IMR-90 (cell line): ENCODE measurements at regions not wholly inside any gene's neighbourhood (a gene's known extent, or its start where the extent isn't known, plus 50 kb on each side); places are given as distances from the start of the nearest gene placed in this dataset.

Experiments used
- ATAC-seq: fragments of 200-7000 bp; cut with Tn5 transposase; 2 replicates; pipeline ENCODE4 v1.9.1; 2020; ENCODE audit warnings: low read depth, mild to moderate bottlenecking, moderate library complexity
- BruUV-seq: library from RNA; stranded (reverse); fragments of 400-500 nt; replicated peaks from 2 replicates; lab custom pipeline; 2021; lab: Mats Ljungman, UMichigan
- CTCF ChIA-PET: fragments of 300-600 bp; formaldehyde crosslinking; extraction: SDS; loops from one replicate; lab custom pipeline; 2021; ENCODE audit warnings: antibody characterized with exemption; lab: Yijun Ruan, JAX
- POLR2A ChIA-PET: fragments of 300-600 bp; sonication (Branson Sonifier 250); formaldehyde crosslinking; loops from one replicate; lab custom pipeline; 2022; ENCODE audit warnings: antibody characterized with exemption; ENCODE audit not compliant: unreplicated experiment; lab: Charles Lee
- DNase-seq: peaks from one replicate; pipeline ENCODE4 v3.0.0; 2013
- H2AFZ ChIP-seq: replicated peaks from 2 replicates; pipeline ENCODE3; 2013; ENCODE audit warnings: low read length, mild to moderate bottlenecking; ENCODE audit not compliant: poor library complexity
- H2AK5ac ChIP-seq: 2 replicates; pipeline ENCODE4 v1.6.1; 2013; ENCODE audit warnings: low read depth, low read length, inconsistent platforms
- H2AK9ac ChIP-seq: replicated peaks from 2 replicates; pipeline ENCODE3; 2013; ENCODE audit warnings: mild to moderate bottlenecking, low read depth, low read length, moderate library complexity; ENCODE audit not compliant: poor library complexity
- H2BK120ac ChIP-seq: 2 replicates; pipeline ENCODE4 v1.6.1; 2013; ENCODE audit warnings: low read depth, low read length, inconsistent platforms
- H2BK15ac ChIP-seq: 3 replicates; pipeline ENCODE4 v1.6.1; 2013; ENCODE audit warnings: low read depth, low read length, inconsistent platforms
- H2BK20ac ChIP-seq: 2 replicates; pipeline ENCODE4 v1.6.1; 2013; ENCODE audit warnings: low read depth, mild to moderate bottlenecking, inconsistent platforms, low read length, moderate library complexity
- H2BK5ac ChIP-seq: 2 replicates; pipeline ENCODE4 v1.6.1; 2013; ENCODE audit warnings: mild to moderate bottlenecking, low read depth, low read length, inconsistent platforms; ENCODE audit not compliant: poor library complexity, severe bottlenecking
- H3K14ac ChIP-seq: replicated peaks from 2 replicates; pipeline ENCODE4 v1.6.1; 2013; ENCODE audit warnings: low read depth, low read length, inconsistent platforms
- H3K18ac ChIP-seq: 2 replicates; pipeline ENCODE4 v1.6.1; 2013; ENCODE audit warnings: low read depth, low read length, control low read depth
- H3K23ac ChIP-seq: 2 replicates; pipeline ENCODE4 v1.6.1; 2013; ENCODE audit warnings: low read depth, low read length, inconsistent platforms
- H3K27ac ChIP-seq: 2 replicates; pipeline ENCODE4 v1.5.1; 2013; ENCODE audit warnings: mild to moderate bottlenecking, control low read depth, low read length; ENCODE audit not compliant: insufficient read depth
- H3K27me3 ChIP-seq: 2 replicates; pipeline ENCODE4 v1.6.1; 2013; ENCODE audit warnings: low read length; ENCODE audit not compliant: control insufficient read depth, insufficient read depth
- H3K36me3 ChIP-seq: 2 replicates; pipeline ENCODE4 v1.6.1; 2013; ENCODE audit warnings: low read length, mixed read lengths; ENCODE audit not compliant: control insufficient read depth, insufficient read depth
- H3K4ac ChIP-seq: 2 replicates; pipeline ENCODE4 v1.6.1; 2013; ENCODE audit warnings: low read depth, low read length, inconsistent platforms
- H3K4me1 ChIP-seq: 2 replicates; pipeline ENCODE4 v1.6.1; 2013; ENCODE audit warnings: low read length, mixed read lengths; ENCODE audit not compliant: control insufficient read depth, insufficient read depth
- H3K4me2 ChIP-seq: 2 replicates; pipeline ENCODE4 v1.6.1; 2013; ENCODE audit warnings: low read depth, mild to moderate bottlenecking, control low read depth, low read length, moderate library complexity
- H3K4me3 ChIP-seq: 2 replicates; pipeline ENCODE4 v1.5.1; 2013; ENCODE audit warnings: low read depth, mild to moderate bottlenecking, control low read depth, low read length, moderate library complexity; ENCODE audit not compliant: insufficient read depth
- H3K56ac ChIP-seq: 2 replicates; pipeline ENCODE4 v1.6.1; 2013; ENCODE audit warnings: low read length, inconsistent platforms; ENCODE audit not compliant: insufficient read depth; ENCODE audit errors: extremely low read depth
- H3K79me1 ChIP-seq, 2 experiments: 2 replicates each; pipeline ENCODE4 v1.6.1; 2013; ENCODE audit warnings: low read length in 2 of 2, inconsistent platforms in 1 of 2, low read depth in 1 of 2
- H3K9ac ChIP-seq: 2 replicates; pipeline ENCODE4 v1.6.1; 2013; ENCODE audit warnings: low read depth, low read length, control low read depth
- H3K9me1 ChIP-seq: 2 replicates; pipeline ENCODE4 v1.6.1; 2013; ENCODE audit warnings: low read length, inconsistent platforms; ENCODE audit not compliant: insufficient read depth
- H3K9me3 ChIP-seq: 2 replicates; pipeline ENCODE4 v1.6.1; 2013; ENCODE audit warnings: low read length; ENCODE audit not compliant: control insufficient read depth, insufficient read depth
- H4K20me1 ChIP-seq: 2 replicates; pipeline ENCODE4 v1.6.1; 2013; ENCODE audit warnings: low read length, inconsistent platforms; ENCODE audit not compliant: insufficient read depth
- H4K5ac ChIP-seq: 2 replicates; pipeline ENCODE4 v1.6.1; 2013; ENCODE audit warnings: mild to moderate bottlenecking, low read depth, low read length, control low read depth
- H4K8ac ChIP-seq, 2 experiments: 2 replicates each; pipeline ENCODE4 v1.6.1; 2013; ENCODE audit warnings: low read depth in 2 of 2, low read length in 2 of 2, control low read depth in 1 of 2, inconsistent platforms in 1 of 2
- H4K91ac ChIP-seq: 2 replicates; pipeline ENCODE4 v1.6.1; 2013; ENCODE audit warnings: low read depth, low read length, inconsistent platforms; ENCODE audit not compliant: insufficient read depth
- CEBPB ChIP-seq: IDR thresholded peaks from 2 replicates; pipeline ENCODE4 v1.6.1; 2012; ENCODE audit warnings: low read depth, low read length, improper control_type of control experiment
- CHD1 ChIP-seq: IDR thresholded peaks from 2 replicates; pipeline ENCODE4 v1.6.1; 2012; ENCODE audit warnings: low read depth, low read length, improper control_type of control experiment
- FOS ChIP-seq: fragments of 150-350 bp; IDR thresholded peaks from 2 replicates; pipeline ENCODE4 v1.6.1; 2016; ENCODE audit warnings: low read depth, low read length
- NFE2L2 ChIP-seq: fragments of 150-350 bp; IDR thresholded peaks from 2 replicates; pipeline ENCODE4 v1.6.1; 2016; ENCODE audit warnings: low read depth, mild to moderate bottlenecking, low read length
- RAD21 ChIP-seq: IDR thresholded peaks from 2 replicates; pipeline ENCODE4 v1.6.1; 2012; ENCODE audit warnings: low read length, improper control_type of control experiment
- RCOR1 ChIP-seq: IDR thresholded peaks from 2 replicates; pipeline ENCODE4 v1.6.1; 2012; ENCODE audit warnings: mild to moderate bottlenecking, low read length, improper control_type of control experiment; ENCODE audit not compliant: insufficient replicate concordance
- RFX5 ChIP-seq: IDR thresholded peaks from 2 replicates; pipeline ENCODE4 v1.8.0; 2012; ENCODE audit warnings: low read depth, mild to moderate bottlenecking, low read length, moderate library complexity
- WGBS, 2 experiments: methylation state at CpG; one replicate each; pipeline versions ENCODE4 v1.1.5 to v1.1.7; 2013; ENCODE audit warnings: missing lambda C conversion rate in 2 of 2; ENCODE audit not compliant: insufficient read length in 1 of 2; ENCODE audit errors: extremely low coverage in 2 of 2; 5-methylcytosine and 5-hydroxymethylcytosine counted together
- dilution Hi-C: fragments of 300-500 bp; cut with HindIII; formaldehyde crosslinking; loops from one replicate; pipeline ENCODE4 v1.14.3; 2018; ENCODE audit warnings: low sequenced_read_pairs; ENCODE audit not compliant: unreplicated experiment
- in situ Hi-C: fragments of 300-500 bp; cut with MboI; formaldehyde crosslinking; loops from 3 replicates; pipeline ENCODE4 v1.14.3; 2019; ENCODE audit warnings: low sequenced_read_pairs, inconsistent platforms, mixed read lengths
- intact Hi-C: fragments of 100-400 bp; cut with micrococcal nuclease; formaldehyde crosslinking; loops from 2 replicates; pipeline ENCODE4 v1.10.0; 2022
- TF ChIP-seq, protein P1 (sequence below): fragments of 150-350 bp; IDR thresholded peaks from 2 replicates; pipeline ENCODE4 v1.6.1; 2017; ENCODE audit warnings: mild to moderate bottlenecking, antibody characterized with exemption, low read length, low read depth
- TF ChIP-seq, protein P2 (sequence below): fragments of 150-350 bp; IDR thresholded peaks from 2 replicates; pipeline ENCODE4 v1.6.1; 2016; ENCODE audit warnings: low read depth, mild to moderate bottlenecking, low read length, moderate library complexity, borderline replicate concordance

DNA sequence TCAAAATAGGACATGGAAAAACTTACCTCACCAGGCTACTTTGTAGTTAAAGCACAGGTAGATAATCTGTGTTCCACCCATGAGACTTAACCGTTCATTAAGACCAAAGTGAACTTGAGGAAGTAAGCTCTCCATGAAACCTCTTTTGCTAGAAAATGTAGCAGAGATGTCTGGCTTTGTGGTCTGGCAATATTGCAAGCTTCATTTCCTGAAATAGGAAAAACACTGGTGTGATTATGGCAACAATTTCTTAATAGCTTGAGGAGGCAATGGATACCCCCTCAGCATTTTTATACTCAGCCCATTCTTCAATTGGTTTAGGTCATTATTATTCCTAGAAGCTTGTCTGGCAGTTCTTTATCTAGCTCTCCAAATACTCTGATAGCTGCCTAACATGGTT, 957.3 kb downstream of the IGSF11 start:
- no peak overlapping the region for H2BK120ac ChIP-seq
- H2AFZ ChIP-seq = no peak overlapping the region
- WGBS, 2 experiments = no CpG with 5 or more reads among the region's 1 CpG
- H3K27me3 ChIP-seq = no peaks in the 10 kb centered on the region
- no peak overlapping the region for H2BK20ac ChIP-seq
- H3K4me3 ChIP-seq = no peak overlapping the region
- ChIA-PET POLR2A (no interaction called here), CTCF (no interaction called here)
- in situ Hi-C loops (no loop called here), dilution Hi-C loops (no loop called here), intact Hi-C loops (no loop called here)
- ATAC-seq (no peak), DNase-seq (no peak)
- H4K20me1 ChIP-seq = no peaks in the 10 kb centered on the region
- H2BK5ac ChIP-seq = no peak overlapping the region
- no peak overlapping the region for H2BK15ac ChIP-seq
- no peak overlapping the region for H3K14ac ChIP-seq
- no peak overlapping the region for H3K4me2 ChIP-seq
- no peak overlapping the region for H4K5ac ChIP-seq
- TF ChIP-seq RAD21 (no peak), CHD1 (no peak), FOS (no peak), CEBPB (no peak), RCOR1 (no peak), NFE2L2 (no peak), RFX5 (no peak)
- TF ChIP-seq, protein P1, sequence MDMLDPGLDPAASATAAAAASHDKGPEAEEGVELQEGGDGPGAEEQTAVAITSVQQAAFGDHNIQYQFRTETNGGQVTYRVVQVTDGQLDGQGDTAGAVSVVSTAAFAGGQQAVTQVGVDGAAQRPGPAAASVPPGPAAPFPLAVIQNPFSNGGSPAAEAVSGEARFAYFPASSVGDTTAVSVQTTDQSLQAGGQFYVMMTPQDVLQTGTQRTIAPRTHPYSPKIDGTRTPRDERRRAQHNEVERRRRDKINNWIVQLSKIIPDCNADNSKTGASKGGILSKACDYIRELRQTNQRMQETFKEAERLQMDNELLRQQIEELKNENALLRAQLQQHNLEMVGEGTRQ = no peak
- TF ChIP-seq, protein P2, sequence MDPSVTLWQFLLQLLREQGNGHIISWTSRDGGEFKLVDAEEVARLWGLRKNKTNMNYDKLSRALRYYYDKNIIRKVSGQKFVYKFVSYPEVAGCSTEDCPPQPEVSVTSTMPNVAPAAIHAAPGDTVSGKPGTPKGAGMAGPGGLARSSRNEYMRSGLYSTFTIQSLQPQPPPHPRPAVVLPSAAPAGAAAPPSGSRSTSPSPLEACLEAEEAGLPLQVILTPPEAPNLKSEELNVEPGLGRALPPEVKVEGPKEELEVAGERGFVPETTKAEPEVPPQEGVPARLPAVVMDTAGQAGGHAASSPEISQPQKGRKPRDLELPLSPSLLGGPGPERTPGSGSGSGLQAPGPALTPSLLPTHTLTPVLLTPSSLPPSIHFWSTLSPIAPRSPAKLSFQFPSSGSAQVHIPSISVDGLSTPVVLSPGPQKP = no peak
- no peaks in the 10 kb centered on the region for H3K4me1 ChIP-seq
- no peak overlapping the region for H3K56ac ChIP-seq
- H3K23ac ChIP-seq = no peak overlapping the region
- no peaks in the 10 kb centered on the region for H3K9me1 ChIP-seq
- H3K36me3 ChIP-seq = no peaks in the 10 kb centered on the region
- H3K9me3 ChIP-seq = 0 out of 2 replicates have a peak, but pooled peaks cover 3% of the 10 kb centered on the region
- H2AK9ac ChIP-seq = no peak overlapping the region
- no peaks in the 10 kb centered on the region for H3K79me1 ChIP-seq
- H4K91ac ChIP-seq = no peak overlapping the region
- no peak overlapping the region for H3K4ac ChIP-seq
- H4K8ac ChIP-seq = no peak overlapping the region
- H3K9ac ChIP-seq = no peak overlapping the region
- no TSS peak for BruUV-seq
- H3K27ac ChIP-seq = no peak overlapping the region
- H3K18ac ChIP-seq = no peak overlapping the region
- no peak overlapping the region for H2AK5ac ChIP-seq
